Osteoblast (primary cell): ENCODE measurements at regions not wholly inside any gene's neighbourhood (a gene's known extent, or its start where the extent isn't known, plus 50 kb on each side); places are given as distances from the start of the nearest gene placed in this dataset.

Experiments
- DNase-seq: peaks from one replicate; pipeline ENCODE4 v3.0.0; 2011; ENCODE audit warnings: low spot score, mixed read lengths; ENCODE audit not compliant: insufficient read length; ENCODE audit errors: missing footprints
- H2AFZ ChIP-seq: 2 replicates; pipeline ENCODE4 v1.6.0; 2011; ENCODE audit warnings: mild to moderate bottlenecking, low read length
- H3K27ac ChIP-seq: 2 replicates; pipeline ENCODE4 v1.5.1; 2011; ENCODE audit warnings: mild to moderate bottlenecking, low read depth, low read length, moderate library complexity
- H3K27me3 ChIP-seq: 2 replicates; pipeline ENCODE4 v1.6.0; 2012; ENCODE audit warnings: mild to moderate bottlenecking, control low read depth, inconsistent platforms, low read length, moderate library complexity; ENCODE audit not compliant: insufficient read depth
- H3K36me3 ChIP-seq: 2 replicates; pipeline ENCODE4 v1.5.1; 2011; ENCODE audit warnings: mild to moderate bottlenecking, low read length, control low read depth, moderate library complexity; ENCODE audit not compliant: insufficient read depth
- H3K4me1 ChIP-seq: 2 replicates; pipeline ENCODE4 v1.5.1; 2011; ENCODE audit warnings: mild to moderate bottlenecking, low read length, control low read depth, moderate library complexity; ENCODE audit not compliant: insufficient read depth
- H3K4me2 ChIP-seq: 2 replicates; pipeline ENCODE4 v1.6.0; 2011; ENCODE audit warnings: mild to moderate bottlenecking, low read length; ENCODE audit not compliant: insufficient read depth
- H3K4me3 ChIP-seq: fragments of 200-600 bp; sonication (generic); 3 replicates; pipeline ENCODE4 v1.5.1; 2012; ENCODE audit warnings: mild to moderate bottlenecking, low read length, inconsistent platforms; ENCODE audit not compliant: insufficient read depth
- H3K79me2 ChIP-seq: 2 replicates; pipeline ENCODE4 v1.6.0; 2012; ENCODE audit warnings: mild to moderate bottlenecking, low read length, control low read depth, inconsistent platforms; ENCODE audit not compliant: insufficient read depth
- H3K9me3 ChIP-seq: 2 replicates; pipeline ENCODE4 v1.5.1; 2011; ENCODE audit warnings: low read depth, low read length, control low read depth
- H4K20me1 ChIP-seq: 2 replicates; pipeline ENCODE4 v1.6.0; 2012; ENCODE audit warnings: mild to moderate bottlenecking, low read length, control low read depth; ENCODE audit not compliant: insufficient read depth
- CTCF ChIP-seq: IDR thresholded peaks from 2 replicates; pipeline ENCODE4 v1.5.1; 2011; ENCODE audit warnings: mild to moderate bottlenecking, low read depth, low read length, moderate library complexity; ENCODE audit errors: extremely low read depth

- no peaks in the 10 kb centered on the region for H3K27me3 ChIP-seq
- no peak overlapping the region for H3K27ac ChIP-seq
- H2AFZ ChIP-seq = no peak overlapping the region
- TF ChIP-seq CTCF = no peak
- no peaks in the 10 kb centered on the region for H3K36me3 ChIP-seq
- no peaks in the 10 kb centered on the region for H3K4me1 ChIP-seq
- no peak for DNase-seq
- no peaks in the 10 kb centered on the region for H4K20me1 ChIP-seq
- H3K79me2 ChIP-seq = no peaks in the 10 kb centered on the region
- no peak overlapping the region for H3K4me2 ChIP-seq
- peaks cover 2% of the 10 kb centered on the region for H3K9me3 ChIP-seq
- no peak overlapping the region for H3K4me3 ChIP-seq
Measured at GRCh38 chr2:167733747-167734146, 513.6 kb downstream of the STK39 start.

DNA sequence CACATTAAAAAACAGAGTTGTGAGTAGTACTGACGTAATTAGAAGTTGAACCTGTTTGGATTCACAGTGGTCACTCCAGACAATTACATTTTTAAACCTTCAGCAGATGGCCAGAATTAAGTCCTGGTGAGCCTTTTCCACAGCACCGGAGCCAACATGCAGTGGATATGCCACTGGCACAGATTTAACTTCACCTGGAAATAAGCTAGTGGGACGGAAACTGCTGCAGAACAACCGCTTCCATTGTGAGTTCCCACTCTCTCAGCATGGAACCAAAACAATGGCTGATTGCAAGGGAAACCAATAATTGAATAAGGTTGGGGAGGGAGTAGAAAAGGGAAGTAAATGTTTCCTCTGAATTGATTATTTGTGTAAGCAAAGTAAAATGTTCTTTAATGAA, 515.1 kb downstream of the STK39 start:
- no peak overlapping the region for H2AFZ ChIP-seq
- H3K9me3 ChIP-seq = peaks cover 2% of the 10 kb centered on the region
- H3K4me3 ChIP-seq = no peak overlapping the region
- H3K27ac ChIP-seq = no peak overlapping the region
- H3K4me1 ChIP-seq = no peaks in the 10 kb centered on the region
- H3K27me3 ChIP-seq = no peaks in the 10 kb centered on the region
- no peak for TF ChIP-seq CTCF
- H3K4me2 ChIP-seq = no peak overlapping the region
- DNase-seq = no peak
- H3K36me3 ChIP-seq = no peaks in the 10 kb centered on the region
- H3K79me2 ChIP-seq = no peaks in the 10 kb centered on the region
- no peaks in the 10 kb centered on the region for H4K20me1 ChIP-seq

DNA sequence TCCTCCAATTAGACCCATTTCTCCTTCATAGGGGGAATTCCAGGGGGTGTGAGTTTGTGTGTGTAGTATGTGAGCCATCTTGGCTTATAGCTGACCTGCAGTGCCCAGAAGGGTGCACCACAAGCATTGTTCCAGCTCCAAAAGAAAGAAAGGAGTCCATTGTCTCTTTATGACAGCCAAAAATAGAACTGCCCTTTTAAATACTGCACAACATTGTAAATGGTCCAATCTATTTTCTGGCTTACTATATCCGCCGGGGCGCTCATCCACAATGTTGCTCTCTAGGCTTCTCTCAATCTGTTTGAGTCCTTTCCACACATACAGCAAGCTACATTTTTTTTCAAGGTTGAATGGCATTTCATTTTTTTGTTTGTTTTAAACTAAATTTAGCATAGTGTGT, 517.5 kb downstream of the STK39 start:
- no peaks in the 10 kb centered on the region for H3K27me3 ChIP-seq
- TF ChIP-seq CTCF = no peak
- H3K27ac ChIP-seq = no peak overlapping the region
- peaks cover 2% of the 10 kb centered on the region for H3K9me3 ChIP-seq
- H3K4me2 ChIP-seq = no peak overlapping the region
- no peak overlapping the region for H2AFZ ChIP-seq
- no peaks in the 10 kb centered on the region for H3K4me1 ChIP-seq
- no peak for DNase-seq
- no peak overlapping the region for H3K4me3 ChIP-seq
- no peaks in the 10 kb centered on the region for H3K36me3 ChIP-seq
- no peaks in the 10 kb centered on the region for H4K20me1 ChIP-seq
- no peaks in the 10 kb centered on the region for H3K79me2 ChIP-seq

DNA sequence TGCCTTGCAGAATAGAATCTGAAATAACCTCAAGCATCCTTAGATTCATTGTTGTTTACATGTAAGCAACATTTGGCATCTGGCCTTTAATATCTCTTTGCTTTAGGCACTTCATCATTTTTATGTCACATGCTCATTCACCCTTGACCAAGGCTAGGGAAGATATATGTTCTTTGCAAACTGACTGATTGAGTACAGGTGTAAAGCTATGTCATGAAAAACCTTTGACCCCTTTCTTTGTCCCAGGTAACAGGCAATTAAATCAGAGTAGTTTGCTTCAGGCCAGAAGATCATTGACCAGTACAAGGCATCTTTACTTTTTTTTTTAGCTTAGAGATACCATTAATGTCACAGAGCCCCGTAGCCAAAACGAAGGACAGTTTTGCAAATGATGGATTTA, 520.6 kb downstream of the STK39 start:
- H3K4me2 ChIP-seq = no peak overlapping the region
- no peak overlapping the region for H2AFZ ChIP-seq
- H4K20me1 ChIP-seq = no peaks in the 10 kb centered on the region
- H3K4me3 ChIP-seq = no peak overlapping the region
- no peaks in the 10 kb centered on the region for H3K4me1 ChIP-seq
- peaks cover 2% of the 10 kb centered on the region for H3K9me3 ChIP-seq
- no peaks in the 10 kb centered on the region for H3K79me2 ChIP-seq
- H3K27me3 ChIP-seq = no peaks in the 10 kb centered on the region
- no peak for TF ChIP-seq CTCF
- DNase-seq = no peak
- no peaks in the 10 kb centered on the region for H3K36me3 ChIP-seq
- no peak overlapping the region for H3K27ac ChIP-seq
